Liver (tissue), 8 donors: ENCODE measurements at regions not wholly inside any gene's neighbourhood (a gene's known extent, or its start where the extent isn't known, plus 50 kb on each side); places are given as distances from the start of the nearest gene placed in this dataset.

ENCODE experiments used
- DNase-seq: peaks from one replicate; pipeline ENCODE4 v3.0.0-alpha.2; 2017; ENCODE audit warnings: low spot score
- H3K27ac ChIP-seq, 2 donors: one replicate each; pipeline ENCODE4 v1.7.0; 2013; ENCODE audit warnings: inconsistent platforms in 2 of 2, low read length in 2 of 2, control low read depth in 1 of 2, low read depth in 1 of 2, mild to moderate bottlenecking in 1 of 2
- H3K27me3 ChIP-seq, 4 donors: one replicate each; pipeline versions ENCODE4 v1.6.1 to v1.7.0; 2013; ENCODE audit warnings: low read length in 3 of 4, inconsistent platforms in 1 of 4, mild to moderate bottlenecking in 1 of 4, moderate library complexity in 1 of 4; ENCODE audit not compliant: control insufficient read depth in 4 of 4, insufficient read depth in 4 of 4
- H3K36me3 ChIP-seq, 4 donors: one replicate each; pipeline versions ENCODE4 v1.6.1 to v1.7.0; 2013; ENCODE audit warnings: low read length in 3 of 4, mild to moderate bottlenecking in 3 of 4, low read depth in 1 of 4, moderate library complexity in 1 of 4; ENCODE audit not compliant: control insufficient read depth in 4 of 4, insufficient read depth in 3 of 4
- H3K4me1 ChIP-seq, 4 donors: one replicate each; pipeline versions ENCODE4 v1.6.1 to v1.7.0; 2013; ENCODE audit warnings: low read length in 3 of 4, mild to moderate bottlenecking in 3 of 4, moderate library complexity in 1 of 4; ENCODE audit not compliant: control insufficient read depth in 4 of 4, insufficient read depth in 4 of 4
- H3K4me3 ChIP-seq, 3 donors: one replicate each; pipeline versions ENCODE4 v1.6.1 to v1.7.0; 2013; ENCODE audit warnings: low read length in 3 of 3, control low read depth in 1 of 3, low read depth in 1 of 3, mild to moderate bottlenecking in 1 of 3
- H3K9ac ChIP-seq, 2 donors: one replicate each; pipeline ENCODE4 v1.7.0; 2013; ENCODE audit warnings: low read length in 2 of 2, mild to moderate bottlenecking in 2 of 2, moderate library complexity in 2 of 2, control low read depth in 1 of 2, low read depth in 1 of 2
- H3K9me3 ChIP-seq, 4 donors: one replicate each; pipeline versions ENCODE4 v1.6.1 to v1.7.0; 2013; ENCODE audit warnings: low read length in 3 of 4; ENCODE audit not compliant: control insufficient read depth in 4 of 4
- CTCF ChIP-seq: fragments of 150-350 bp; IDR thresholded peaks from 2 replicates; pipeline ENCODE4 v1.5.1; 2017; ENCODE audit warnings: improper control_type of control experiment, low read depth, low read length; ENCODE audit not compliant: missing input control
- FOXA1 ChIP-seq: IDR thresholded peaks from 2 replicates; pipeline ENCODE4 v1.6.1; 2016; ENCODE audit warnings: antibody characterized with exemption
- FOXA2 ChIP-seq: IDR thresholded peaks from 2 replicates; pipeline ENCODE4 v1.6.1; 2016; ENCODE audit warnings: antibody characterized with exemption
- HNF4A ChIP-seq, 2 donors: conservative IDR thresholded peaks; 2 replicates each; pipeline ENCODE4 v1.6.1; 2016; ENCODE audit warnings: antibody characterized with exemption in 2 of 2, mild to moderate bottlenecking in 2 of 2
- HNF4G ChIP-seq: IDR thresholded peaks from 2 replicates; pipeline ENCODE4 v1.6.1; 2016; ENCODE audit warnings: antibody characterized with exemption
- JUND ChIP-seq, 2 donors: IDR thresholded peaks; 2 replicates each; pipeline ENCODE4 v1.6.1; 2016; ENCODE audit warnings: antibody characterized with exemption in 2 of 2
- NR2F2 ChIP-seq: IDR thresholded peaks from 2 replicates; pipeline ENCODE4 v1.6.1; 2016; ENCODE audit warnings: antibody characterized with exemption
- RAD21 ChIP-seq, 2 donors: IDR thresholded peaks; 2 replicates each; pipeline ENCODE4 v1.6.1; 2016; ENCODE audit warnings: antibody characterized with exemption in 2 of 2, mild to moderate bottlenecking in 2 of 2
- RXRA ChIP-seq, 2 donors: IDR thresholded peaks; 2 replicates each; pipeline ENCODE4 v1.6.1; 2017 to 2018; ENCODE audit warnings: antibody characterized with exemption in 2 of 2, mild to moderate bottlenecking in 1 of 2
- SP1 ChIP-seq: IDR thresholded peaks from 2 replicates; pipeline ENCODE4 v1.6.1; 2018; ENCODE audit warnings: antibody characterized with exemption, mild to moderate bottlenecking
- TAF1 ChIP-seq: conservative IDR thresholded peaks from 2 replicates; pipeline ENCODE4 v1.6.1; 2016; ENCODE audit warnings: antibody characterized with exemption, mild to moderate bottlenecking
- YY1 ChIP-seq: IDR thresholded peaks from 2 replicates; pipeline ENCODE4 v1.6.1; 2016; ENCODE audit warnings: antibody characterized with exemption, mild to moderate bottlenecking
- WGBS: extraction: QIAGEN DNeasy Blood & Tissue Kit; methylation state at CpG from one replicate; pipeline ENCODE4 v1.1.7; 2013; 5-methylcytosine and 5-hydroxymethylcytosine counted together
- TF ChIP-seq, protein P1 (sequence below): IDR thresholded peaks from 2 replicates; pipeline ENCODE4 v1.6.1; 2016; ENCODE audit warnings: antibody characterized with exemption
- TF ChIP-seq, protein P2 (sequence below): IDR thresholded peaks from 2 replicates; pipeline ENCODE4 v1.6.1; 2016; ENCODE audit warnings: antibody characterized with exemption
- TF ChIP-seq, protein P3 (sequence below): IDR thresholded peaks from 2 replicates; pipeline ENCODE4 v1.6.1; 2016; ENCODE audit warnings: antibody characterized with exemption, mild to moderate bottlenecking
- TF ChIP-seq, protein P4 (sequence below): IDR thresholded peaks from 2 replicates; pipeline ENCODE4 v1.6.1; 2016; ENCODE audit warnings: antibody characterized with exemption
- donor health status: healthy.
- donor health status: healthy.
- donor health status: healthy.
- donor health status: healthy.
- donor health status: healthy.

DNA sequence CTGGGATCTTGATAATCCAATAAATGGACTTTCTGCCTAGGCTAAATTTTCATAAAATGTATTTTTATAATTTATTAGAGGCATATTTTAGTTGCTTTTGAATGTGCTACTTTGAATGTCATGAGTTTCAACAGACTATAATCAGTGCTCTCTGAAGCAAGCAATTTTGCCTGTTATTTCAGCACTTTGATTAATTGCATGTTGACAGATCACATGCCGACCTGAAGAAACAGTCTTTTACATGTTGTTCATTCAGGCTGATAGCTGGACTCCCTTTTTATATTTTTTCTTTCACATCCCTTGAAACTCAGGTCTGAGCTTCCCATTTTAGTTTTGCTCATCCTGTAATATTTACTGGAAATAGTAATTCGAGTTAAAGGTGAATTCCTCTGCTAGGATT lies 341.0 kb downstream of the NAP1L3 start:
- TF ChIP-seq HNF4A (conservative IDR thresholded peaks at IDR 0.05) (no peak), NR2F2 (no peak), RAD21 (IDR thresholded peaks at IDR 0.05) (no peak), TAF1 (no peak), FOXA2 (no peak), FOXA1 (no peak), SP1 (no peak), RXRA (IDR thresholded peaks at IDR 0.05) (no peak)
- TF ChIP-seq, protein P1, sequence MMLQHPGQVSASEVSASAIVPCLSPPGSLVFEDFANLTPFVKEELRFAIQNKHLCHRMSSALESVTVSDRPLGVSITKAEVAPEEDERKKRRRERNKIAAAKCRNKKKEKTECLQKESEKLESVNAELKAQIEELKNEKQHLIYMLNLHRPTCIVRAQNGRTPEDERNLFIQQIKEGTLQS = no peak
- TF ChIP-seq, protein P2, sequence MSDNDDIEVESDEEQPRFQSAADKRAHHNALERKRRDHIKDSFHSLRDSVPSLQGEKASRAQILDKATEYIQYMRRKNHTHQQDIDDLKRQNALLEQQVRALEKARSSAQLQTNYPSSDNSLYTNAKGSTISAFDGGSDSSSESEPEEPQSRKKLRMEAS = no peak
- TF ChIP-seq, protein P3, sequence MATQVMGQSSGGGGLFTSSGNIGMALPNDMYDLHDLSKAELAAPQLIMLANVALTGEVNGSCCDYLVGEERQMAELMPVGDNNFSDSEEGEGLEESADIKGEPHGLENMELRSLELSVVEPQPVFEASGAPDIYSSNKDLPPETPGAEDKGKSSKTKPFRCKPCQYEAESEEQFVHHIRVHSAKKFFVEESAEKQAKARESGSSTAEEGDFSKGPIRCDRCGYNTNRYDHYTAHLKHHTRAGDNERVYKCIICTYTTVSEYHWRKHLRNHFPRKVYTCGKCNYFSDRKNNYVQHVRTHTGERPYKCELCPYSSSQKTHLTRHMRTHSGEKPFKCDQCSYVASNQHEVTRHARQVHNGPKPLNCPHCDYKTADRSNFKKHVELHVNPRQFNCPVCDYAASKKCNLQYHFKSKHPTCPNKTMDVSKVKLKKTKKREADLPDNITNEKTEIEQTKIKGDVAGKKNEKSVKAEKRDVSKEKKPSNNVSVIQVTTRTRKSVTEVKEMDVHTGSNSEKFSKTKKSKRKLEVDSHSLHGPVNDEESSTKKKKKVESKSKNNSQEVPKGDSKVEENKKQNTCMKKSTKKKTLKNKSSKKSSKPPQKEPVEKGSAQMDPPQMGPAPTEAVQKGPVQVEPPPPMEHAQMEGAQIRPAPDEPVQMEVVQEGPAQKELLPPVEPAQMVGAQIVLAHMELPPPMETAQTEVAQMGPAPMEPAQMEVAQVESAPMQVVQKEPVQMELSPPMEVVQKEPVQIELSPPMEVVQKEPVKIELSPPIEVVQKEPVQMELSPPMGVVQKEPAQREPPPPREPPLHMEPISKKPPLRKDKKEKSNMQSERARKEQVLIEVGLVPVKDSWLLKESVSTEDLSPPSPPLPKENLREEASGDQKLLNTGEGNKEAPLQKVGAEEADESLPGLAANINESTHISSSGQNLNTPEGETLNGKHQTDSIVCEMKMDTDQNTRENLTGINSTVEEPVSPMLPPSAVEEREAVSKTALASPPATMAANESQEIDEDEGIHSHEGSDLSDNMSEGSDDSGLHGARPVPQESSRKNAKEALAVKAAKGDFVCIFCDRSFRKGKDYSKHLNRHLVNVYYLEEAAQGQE = no peak
- WGBS = 33% methylated on average over 2 of the region's 2 CpGs
- no peaks in the 10 kb centered on the region for H3K4me1 ChIP-seq
- H3K9ac ChIP-seq = no peak overlapping the region
- H3K36me3 ChIP-seq = no peaks in the 10 kb centered on the region
- no peak overlapping the region for H3K27ac ChIP-seq
- no peaks in the 10 kb centered on the region for H3K9me3 ChIP-seq
- no peak overlapping the region for H3K4me3 ChIP-seq
- H3K27me3 ChIP-seq = no peaks in the 10 kb centered on the region
- DNase-seq = no peak

DNA sequence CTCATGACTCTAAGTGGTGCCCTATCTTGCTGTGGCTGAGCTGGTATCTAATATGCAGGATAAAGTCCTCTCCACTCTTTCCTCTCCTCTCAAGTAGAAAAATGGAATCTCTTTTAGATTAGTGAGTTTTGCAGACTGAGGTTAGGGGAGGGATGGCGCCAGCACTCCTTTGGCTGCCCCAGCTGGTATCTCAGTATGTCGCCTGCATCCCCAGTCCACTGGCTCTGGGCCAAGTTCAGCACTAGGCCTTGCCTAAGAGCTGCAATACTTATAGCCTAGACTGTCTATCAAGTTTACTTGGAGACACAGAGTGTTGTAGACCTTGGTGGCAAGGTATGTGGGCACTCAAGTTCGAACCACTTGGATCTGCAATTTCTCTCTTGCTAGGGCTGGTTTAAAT lies 351.3 kb downstream of the NAP1L3 start:
- DNase-seq = no peak
- Histone ChIP-seq H3K36me3 (no peaks in the 10 kb centered on the region), H3K4me1 (no peaks in the 10 kb centered on the region), H3K27me3 (peaks cover 0 to 4% (median 0%) of the 10 kb centered on the region in 4 donors), H3K9me3 (no peaks in the 10 kb centered on the region), H3K4me3 (no peak overlapping the region), H3K9ac (no peak overlapping the region), H3K27ac (no peak overlapping the region)
- 73% methylated on average over 3 of the region's 3 CpGs for WGBS
- TF ChIP-seq NR2F2 = no peak

DNA sequence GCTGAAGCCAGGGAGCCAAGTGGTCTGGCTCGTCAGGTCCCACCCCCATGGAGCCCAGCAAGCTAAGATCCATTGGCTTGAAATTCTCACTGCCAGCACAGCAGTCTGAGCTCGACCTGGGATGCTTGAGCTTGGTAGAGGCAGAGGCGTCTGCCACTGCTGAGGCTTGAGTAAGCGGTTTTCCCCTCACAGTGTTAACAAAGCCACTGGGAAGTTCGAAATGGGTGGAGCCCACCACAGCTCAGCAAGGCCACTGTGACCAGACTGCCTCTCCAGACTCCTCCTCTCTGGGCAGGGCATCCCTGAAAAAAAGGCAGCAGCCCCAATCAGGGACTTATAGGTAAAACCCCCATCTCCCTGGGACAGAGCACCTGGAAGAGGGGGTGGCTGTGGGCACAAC lies 353.8 kb downstream of the NAP1L3 start:
- no peak for TF ChIP-seq HNF4A (conservative IDR thresholded peaks at IDR 0.05)
- TF ChIP-seq TAF1 = no peak
- TF ChIP-seq, protein P3 = no peak
- TF ChIP-seq RAD21 (IDR thresholded peaks at IDR 0.05) = no peak
- no peak for TF ChIP-seq CTCF
- TF ChIP-seq, protein P4, sequence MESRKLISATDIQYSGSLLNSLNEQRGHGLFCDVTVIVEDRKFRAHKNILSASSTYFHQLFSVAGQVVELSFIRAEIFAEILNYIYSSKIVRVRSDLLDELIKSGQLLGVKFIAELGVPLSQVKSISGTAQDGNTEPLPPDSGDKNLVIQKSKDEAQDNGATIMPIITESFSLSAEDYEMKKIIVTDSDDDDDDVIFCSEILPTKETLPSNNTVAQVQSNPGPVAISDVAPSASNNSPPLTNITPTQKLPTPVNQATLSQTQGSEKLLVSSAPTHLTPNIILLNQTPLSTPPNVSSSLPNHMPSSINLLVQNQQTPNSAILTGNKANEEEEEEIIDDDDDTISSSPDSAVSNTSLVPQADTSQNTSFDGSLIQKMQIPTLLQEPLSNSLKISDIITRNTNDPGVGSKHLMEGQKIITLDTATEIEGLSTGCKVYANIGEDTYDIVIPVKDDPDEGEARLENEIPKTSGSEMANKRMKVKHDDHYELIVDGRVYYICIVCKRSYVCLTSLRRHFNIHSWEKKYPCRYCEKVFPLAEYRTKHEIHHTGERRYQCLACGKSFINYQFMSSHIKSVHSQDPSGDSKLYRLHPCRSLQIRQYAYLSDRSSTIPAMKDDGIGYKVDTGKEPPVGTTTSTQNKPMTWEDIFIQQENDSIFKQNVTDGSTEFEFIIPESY = no peak
- TF ChIP-seq JUND (IDR thresholded peaks at IDR 0.05) = no peak
- TF ChIP-seq, protein P1 = no peak
- TF ChIP-seq YY1 = no peak
- TF ChIP-seq NR2F2 = no peak
- TF ChIP-seq HNF4G = no peak
- H3K9me3 ChIP-seq = no peaks in the 10 kb centered on the region
- H3K4me3 ChIP-seq = no peak overlapping the region
- no peak overlapping the region for H3K9ac ChIP-seq
- no peak for DNase-seq
- no peak overlapping the region for H3K27ac ChIP-seq
- H3K36me3 ChIP-seq = no peaks in the 10 kb centered on the region
- no peaks in the 10 kb centered on the region for H3K27me3 ChIP-seq
- no peaks in the 10 kb centered on the region for H3K4me1 ChIP-seq
- WGBS = 60% methylated on average over 5 of the region's 5 CpGs
